ENCODE measurements at regions not wholly inside any gene's neighbourhood (a gene's known extent, or its start where the extent isn't known, plus 50 kb on each side); places are given as distances from the start of the nearest gene placed in this dataset.
"Not testable (repeated sequence)": the region's sequence is repeated elsewhere in the genome, so short reads cannot be mapped to it uniquely, and the experiment has no call there.

DNA sequence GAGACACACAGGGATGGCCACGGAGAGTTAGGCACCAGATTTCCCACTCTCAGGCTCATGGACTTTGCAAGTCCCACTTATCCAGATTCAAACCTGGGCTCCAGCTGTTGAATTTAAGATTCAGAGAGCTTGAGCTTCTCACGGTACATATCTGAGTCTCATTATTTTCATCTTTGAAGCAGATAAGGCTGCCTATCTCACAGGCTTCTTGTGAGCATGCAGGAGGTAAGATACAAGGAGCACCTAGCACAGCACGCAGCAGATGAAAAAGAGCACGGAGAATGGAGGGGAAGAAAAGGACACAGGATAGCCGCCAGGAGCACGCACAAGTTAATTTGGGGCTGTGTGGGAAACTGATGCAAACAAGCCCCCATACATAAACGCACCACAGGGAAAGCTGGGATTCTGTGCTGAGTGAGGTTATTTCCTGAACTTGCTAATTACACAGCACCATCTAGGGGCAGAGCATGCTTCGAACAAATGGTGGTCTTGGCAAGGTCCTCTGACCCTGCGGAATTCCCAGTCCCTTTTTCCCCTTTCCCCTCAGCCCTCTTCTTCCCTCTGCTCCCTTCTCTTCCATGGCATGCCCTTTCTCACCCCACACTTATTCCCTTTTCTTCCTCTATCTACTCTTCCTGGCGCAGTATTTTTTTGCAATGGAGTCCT, 134.7 kb upstream of the VANGL1 start:
- Mint-ChIP-seq H3K36me3 (no peaks in the 10 kb centered on the region), H3K27ac (no peak overlapping the region), H3K9me3 (no peaks in the 10 kb centered on the region)
- DNase-seq (ENCODE audit: low spot score in 2 of 2) (no peak), ATAC-seq (no peak)

GRCh38 chr1:115506518-115506917, 135.3 kb upstream of the VANGL1 start:
- no peak for ATAC-seq
- no peak for DNase-seq (ENCODE audit: low spot score in 2 of 2)
- Mint-ChIP-seq H3K27ac (no peak overlapping the region), H3K9me3 (no peaks in the 10 kb centered on the region), H3K36me3 (no peaks in the 10 kb centered on the region)

DNA sequence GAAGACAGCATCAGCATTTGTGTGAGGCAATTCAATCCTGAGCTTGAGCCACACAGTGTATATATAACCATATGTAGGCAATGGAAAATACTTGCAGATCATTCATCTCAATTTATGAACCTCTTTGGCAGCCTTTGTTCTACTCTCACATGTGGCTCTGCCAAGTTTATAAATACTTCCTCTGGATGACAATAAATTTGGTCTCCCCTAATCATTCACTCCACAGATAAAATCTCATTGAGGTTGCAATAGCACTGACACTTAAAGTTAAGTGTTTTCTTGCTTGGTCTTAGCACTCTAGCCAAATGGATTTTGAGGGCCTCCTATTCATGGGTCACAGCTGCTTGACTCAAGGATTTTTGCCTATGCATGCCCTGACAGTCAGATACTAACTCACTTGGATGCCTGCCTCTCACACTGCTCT, 136.6 kb upstream of the VANGL1 start:
- ATAC-seq (no peak), DNase-seq (ENCODE audit: low spot score in 2 of 2) (no peak)
- no peak overlapping the region for H3K27ac Mint-ChIP-seq
- no peaks in the 10 kb centered on the region for H3K36me3 Mint-ChIP-seq
- H3K9me3 Mint-ChIP-seq, result no peaks in the 10 kb centered on the region

DNA sequence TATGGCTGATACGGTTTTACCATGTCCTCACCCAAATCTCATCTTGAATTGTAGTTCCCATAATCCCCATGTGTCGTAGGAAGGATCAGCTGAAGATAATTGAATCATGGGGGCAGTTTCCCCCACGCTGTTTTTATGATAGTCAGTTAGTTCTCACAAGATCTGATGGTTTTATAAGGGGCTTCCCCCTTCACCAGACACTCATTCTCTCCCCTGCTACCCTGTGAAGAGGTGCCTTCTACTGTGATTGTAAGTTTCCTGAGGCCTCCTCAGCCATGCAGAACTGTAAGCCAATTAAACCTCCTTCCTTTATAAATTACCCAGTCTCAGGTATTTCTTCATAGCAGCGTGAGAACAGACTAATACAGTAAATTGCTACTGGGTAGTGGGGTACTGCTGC, 139.6 kb upstream of the VANGL1 start:
- peak in 1 of 2 donors; percentile 71 for ATAC-seq
- not testable (repeated sequence) for H3K36me3 Mint-ChIP-seq; H3K9me3 Mint-ChIP-seq; H3K27ac Mint-ChIP-seq; DNase-seq (ENCODE audit: low spot score in 2 of 2)

DNA sequence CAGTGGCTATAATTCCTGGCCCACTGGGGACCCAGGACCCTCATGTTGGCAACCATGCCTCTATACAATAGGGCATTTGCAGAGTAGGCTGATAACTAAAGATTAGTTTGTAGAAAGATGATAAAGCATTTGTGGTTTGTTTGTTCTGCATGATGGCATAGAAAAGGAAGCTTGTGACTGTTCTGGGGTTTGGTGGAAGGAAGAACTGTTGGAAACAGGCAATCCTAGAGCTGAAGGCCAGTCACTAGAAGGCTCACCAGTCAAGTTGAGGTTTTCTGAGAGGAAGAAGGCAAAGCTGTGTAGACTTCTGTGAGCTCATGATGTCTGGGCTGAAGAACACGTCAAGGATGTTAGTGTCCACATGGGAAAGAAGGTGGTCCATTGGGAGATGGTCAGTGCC, 140.3 kb upstream of the VANGL1 start:
- DNase-seq (ENCODE audit: low spot score in 2 of 2) (no peak), ATAC-seq (no peak)
- Mint-ChIP-seq H3K36me3 (no peaks in the 10 kb centered on the region), H3K27ac (no peak overlapping the region), H3K9me3 (no peaks in the 10 kb centered on the region)

GRCh38 chr1:115499253-115499652, 142.5 kb upstream of the VANGL1 start:
- no peak for DNase-seq (ENCODE audit: low spot score in 2 of 2)
- Mint-ChIP-seq H3K9me3 (no peaks in the 10 kb centered on the region), H3K36me3 (no peaks in the 10 kb centered on the region), H3K27ac (no peak overlapping the region)
- ATAC-seq, result no peak

DNA sequence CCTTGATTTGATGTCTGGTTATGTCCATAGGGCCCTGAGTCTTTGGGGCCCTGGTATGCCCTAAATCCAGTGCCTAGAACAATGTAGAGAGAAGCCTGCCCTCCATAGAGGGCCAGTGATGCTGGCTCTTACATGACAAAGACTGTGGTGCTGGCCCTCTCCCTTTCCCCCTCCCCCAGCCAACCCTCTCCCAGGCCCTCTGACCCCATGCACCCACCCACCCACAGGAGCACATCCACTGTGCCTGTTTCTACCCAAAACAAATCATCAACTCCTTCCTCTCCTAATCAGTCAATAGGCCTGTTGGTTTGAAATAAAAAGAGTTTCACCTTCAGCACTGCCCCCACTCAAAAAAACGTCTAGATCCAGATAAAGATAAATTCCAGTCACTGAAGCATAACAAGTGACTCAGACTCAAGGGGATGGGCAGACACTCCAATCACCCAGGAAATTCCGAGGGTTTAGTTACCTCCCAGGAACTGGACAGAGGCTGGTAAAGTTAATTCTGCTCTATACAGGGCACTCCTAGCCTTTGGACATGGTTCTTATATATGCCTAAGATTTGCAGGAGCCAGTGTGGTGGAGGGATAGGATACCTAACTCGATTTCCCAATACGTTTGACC, 144.8 kb upstream of the VANGL1 start:
- Mint-ChIP-seq H3K36me3 (no peaks in the 10 kb centered on the region), H3K9me3 (no peaks in the 10 kb centered on the region), H3K27ac (no peak overlapping the region)
- ATAC-seq (no peak), DNase-seq (ENCODE audit: low spot score in 2 of 2) (no peak)

DNA sequence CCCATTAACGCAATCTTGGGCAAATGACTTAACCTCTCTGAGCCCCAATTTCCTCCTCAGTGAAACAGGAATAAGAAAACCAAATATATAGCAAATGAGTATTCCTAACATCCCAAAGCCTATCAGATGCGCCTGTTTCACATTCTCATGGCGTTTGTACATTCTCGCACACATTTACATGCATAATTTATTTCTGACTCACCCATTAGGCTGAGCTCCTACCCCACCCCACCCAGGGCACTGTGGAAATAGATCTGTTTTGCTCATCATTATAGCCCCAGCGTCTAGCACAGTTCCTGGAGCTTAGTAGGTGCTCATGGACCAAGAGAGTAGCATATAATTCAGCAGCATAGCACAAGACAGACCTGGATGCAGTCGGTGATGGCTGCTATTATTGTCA, 146.1 kb upstream of the VANGL1 start:
- no peaks in the 10 kb centered on the region for H3K9me3 Mint-ChIP-seq
- no peak overlapping the region for H3K27ac Mint-ChIP-seq
- no peak for DNase-seq (ENCODE audit: low spot score in 2 of 2)
- no peak for ATAC-seq
- no peaks in the 10 kb centered on the region for H3K36me3 Mint-ChIP-seq

GRCh38 chr1:115495111-115495510, 146.7 kb upstream of the VANGL1 start:
- Mint-ChIP-seq H3K9me3 (no peaks in the 10 kb centered on the region), H3K27ac (peak overlapping the region in 1 of 2 donors; percentile 15), H3K36me3 (no peaks in the 10 kb centered on the region)
- ATAC-seq (no peak), DNase-seq (ENCODE audit: low spot score in 2 of 2) (no peak)

DNA sequence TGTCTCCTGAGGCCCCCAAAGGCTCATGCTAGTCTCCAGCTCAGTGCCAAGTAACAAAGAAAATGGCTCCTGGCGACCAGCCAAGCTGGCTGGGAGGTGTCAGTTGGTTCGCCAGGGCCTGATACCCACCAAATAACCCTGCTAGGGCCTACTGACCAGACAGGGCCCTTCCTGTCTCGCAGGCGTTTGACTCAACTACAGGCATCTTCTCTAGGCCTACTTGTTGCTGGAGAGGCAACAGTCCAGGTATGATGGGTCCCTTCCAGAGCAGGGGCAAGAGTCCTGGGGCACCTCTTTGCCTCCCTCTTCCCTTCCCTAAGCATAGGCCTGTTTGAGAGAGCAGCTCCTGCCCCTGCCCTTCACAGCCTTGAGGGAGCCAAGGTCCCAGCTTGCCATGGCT, 147.9 kb upstream of the VANGL1 start:
- ATAC-seq, result no peak
- no peaks in the 10 kb centered on the region for H3K9me3 Mint-ChIP-seq
- H3K36me3 Mint-ChIP-seq, result no peaks in the 10 kb centered on the region
- H3K27ac Mint-ChIP-seq, result no peak overlapping the region
- no peak for DNase-seq (ENCODE audit: low spot score in 2 of 2)

DNA sequence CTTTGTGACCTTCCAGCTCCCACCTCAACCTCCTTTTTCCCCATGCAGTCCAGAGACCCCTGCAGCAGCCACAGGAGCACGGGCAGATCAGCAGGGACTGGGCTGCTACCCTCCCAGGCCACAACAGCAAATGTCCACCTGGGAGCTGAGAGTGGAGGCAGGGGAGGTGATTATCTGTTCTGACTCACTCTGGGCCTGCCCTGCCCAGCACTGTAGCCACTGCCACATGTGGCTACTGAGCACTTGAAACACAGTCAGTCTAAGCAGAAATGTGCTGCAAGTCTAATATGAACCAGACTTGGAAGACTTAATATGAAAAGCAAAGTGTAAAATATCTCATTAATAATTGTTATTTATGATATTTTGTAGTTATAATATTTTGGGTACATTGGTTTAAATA, 148.9 kb upstream of the VANGL1 start:
- Mint-ChIP-seq H3K9me3 (no peaks in the 10 kb centered on the region), H3K27ac (no peak overlapping the region), H3K36me3 (no peaks in the 10 kb centered on the region)
- ATAC-seq, result no peak
- DNase-seq (ENCODE audit: low spot score in 2 of 2), result no peak

GRCh38 chr1:115492019-115492595, 149.7 kb upstream of the VANGL1 start:
- H3K36me3 Mint-ChIP-seq, result no peaks in the 10 kb centered on the region
- no peak overlapping the region for H3K27ac Mint-ChIP-seq
- DNase-seq (ENCODE audit: low spot score in 2 of 2) (no peak), ATAC-seq (no peak)
- no peaks in the 10 kb centered on the region for H3K9me3 Mint-ChIP-seq

DNA sequence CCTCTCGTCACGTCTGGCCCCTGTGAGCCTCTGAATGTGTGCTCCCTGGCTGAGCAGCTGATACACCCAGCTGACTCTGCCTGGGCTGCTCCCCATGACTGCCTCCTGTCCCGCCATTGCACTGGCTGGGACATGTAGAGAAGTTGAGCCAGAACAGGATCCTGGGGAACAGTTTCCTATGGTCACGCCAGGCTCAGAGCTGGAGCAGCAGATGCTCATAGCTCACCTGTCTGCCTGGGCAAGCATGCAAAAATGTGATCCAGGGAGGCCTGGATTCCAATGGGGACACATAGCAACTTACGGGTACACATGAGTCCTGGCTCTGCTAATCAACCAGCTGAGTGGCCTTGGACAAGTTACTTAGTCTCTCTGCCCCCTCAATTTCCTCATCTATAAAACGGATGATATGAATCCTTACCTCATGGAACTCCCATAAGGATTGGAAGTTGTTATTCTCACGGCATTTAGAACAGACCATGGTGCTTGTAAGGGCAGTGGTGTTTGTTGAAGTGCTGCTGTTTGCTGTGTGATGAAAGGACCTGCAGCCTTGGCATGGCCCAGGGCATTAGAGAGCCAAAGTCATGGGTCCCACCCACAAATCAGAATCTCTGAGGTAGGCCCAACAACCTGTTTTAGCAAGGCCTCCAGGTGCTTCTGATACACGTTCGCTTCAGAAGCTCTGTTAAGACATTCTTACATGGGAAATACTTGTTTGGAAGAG, 150.3 kb upstream of the VANGL1 start:
- Mint-ChIP-seq H3K36me3 (no peaks in the 10 kb centered on the region), H3K27ac (no peak overlapping the region), H3K9me3 (no peaks in the 10 kb centered on the region)
- ATAC-seq, result no peak
- DNase-seq (ENCODE audit: low spot score in 2 of 2), result no peak

- no peaks in the 10 kb centered on the region for H3K36me3 Mint-ChIP-seq
- H3K27ac Mint-ChIP-seq, result no peak overlapping the region
- ATAC-seq, result no peak
These were observed 141.0 kb upstream of the NGF start for GRCh38 chr1:115479055-115479482.

GRCh38 chr1:115477071-115477470, 139.0 kb upstream of the NGF start:
- DNase-seq (ENCODE audit: low spot score in 2 of 2) (no peak), ATAC-seq (no peak)
- H3K9me3 Mint-ChIP-seq, result no peaks in the 10 kb centered on the region
- no peak overlapping the region for H3K27ac Mint-ChIP-seq
- no peaks in the 10 kb centered on the region for H3K36me3 Mint-ChIP-seq

More at GRCh38 chr1:115479055-115479482, 141.0 kb upstream of the NGF start:
- no peaks in the 10 kb centered on the region for H3K9me3 Mint-ChIP-seq
- DNase-seq (ENCODE audit: low spot score in 2 of 2), result no peak

- DNase-seq (ENCODE audit: low spot score in 2 of 2) (no peak), ATAC-seq (no peak)
These were observed 138.6 kb upstream of the NGF start for GRCh38 chr1:115476616-115477015.

DNA sequence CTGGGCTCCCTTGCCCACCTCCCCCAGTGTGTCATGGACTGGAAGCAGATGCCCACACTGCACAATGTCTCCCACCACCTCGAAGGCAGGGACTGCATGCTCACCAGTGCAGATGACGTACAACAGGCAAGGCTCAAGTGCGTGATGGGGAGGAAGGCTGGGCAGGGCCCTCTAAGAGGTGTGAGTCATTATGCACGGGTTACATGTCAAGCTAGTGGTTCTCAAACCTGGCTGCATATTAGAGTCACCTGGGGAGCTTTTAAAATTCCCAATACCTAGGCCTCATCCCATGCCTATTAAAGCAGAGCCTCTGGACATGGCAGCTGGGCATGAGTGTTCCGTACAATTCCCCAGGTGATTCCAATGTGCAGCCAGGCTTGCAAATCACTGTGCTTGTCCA, 137.9 kb upstream of the NGF start:
- no peaks in the 10 kb centered on the region for H3K36me3 Mint-ChIP-seq
- no peak overlapping the region for H3K27ac Mint-ChIP-seq
- no peaks in the 10 kb centered on the region for H3K9me3 Mint-ChIP-seq
- DNase-seq (ENCODE audit: low spot score in 2 of 2) (no peak), ATAC-seq (no peak)

More at GRCh38 chr1:115476616-115477015, 138.6 kb upstream of the NGF start:
- Mint-ChIP-seq H3K27ac (no peak overlapping the region), H3K9me3 (no peaks in the 10 kb centered on the region), H3K36me3 (no peaks in the 10 kb centered on the region)
